H1 (cell line): ENCODE measurements at regions not wholly inside any gene's neighbourhood (a gene's known extent, or its start where the extent isn't known, plus 50 kb on each side); places are given as distances from the start of the nearest gene placed in this dataset.

Experiments used
- ATF2 ChIP-seq: IDR thresholded peaks from 2 replicates; pipeline ENCODE4 v1.6.1; 2012; ENCODE audit warnings: low read length, inconsistent platforms
- CHD2 ChIP-seq: IDR thresholded peaks from 2 replicates; pipeline ENCODE4 v1.6.1; 2012; ENCODE audit warnings: low read length, improper control_type of control experiment
- KDM4A ChIP-seq: IDR thresholded peaks from one replicate; pipeline ENCODE4 v1.7.1; 2012; ENCODE audit warnings: low read depth, mild to moderate bottlenecking, moderate library complexity, low read length, inconsistent platforms; ENCODE audit not compliant: severe bottlenecking
- MAX ChIP-seq: IDR thresholded peaks from 2 replicates; pipeline ENCODE4 v1.6.1; 2012; ENCODE audit warnings: inconsistent platforms
- POLR2A ChIP-seq, 2 experiments: IDR thresholded peaks; 1 replicate in 1 of 2; 2 replicates in 1 of 2; pipeline ENCODE4 v1.6.1; 2011; ENCODE audit warnings: low read depth in 2 of 2, low read length in 2 of 2, mild to moderate bottlenecking in 2 of 2; ENCODE audit errors: control extremely low read depth in 1 of 2
- POU5F1 ChIP-seq: IDR thresholded peaks from 2 replicates; pipeline ENCODE4 v1.6.1; 2011; ENCODE audit warnings: low read depth, mild to moderate bottlenecking, low read length, moderate library complexity
- RFX5 ChIP-seq: IDR thresholded peaks from 2 replicates; pipeline ENCODE4 v1.6.1; 2011; ENCODE audit warnings: low read depth, low read length, improper control_type of control experiment, borderline replicate concordance
- SP1 ChIP-seq: IDR thresholded peaks from 2 replicates; pipeline ENCODE4 v1.6.1; 2011; ENCODE audit warnings: low read depth, low read length
- YY1 ChIP-seq: IDR thresholded peaks from 2 replicates; pipeline ENCODE4 v1.6.1; 2011; ENCODE audit warnings: low read depth, mild to moderate bottlenecking, low read length

- TF ChIP-seq POLR2A (IDR thresholded peaks at IDR 0.05; ENCODE audit: control extremely low read depth in 1 of 2, low read depth in 2 of 2, low read length in 2 of 2) (no peak), YY1 (no peak), ATF2 (no peak), KDM4A (no peak), SP1 (no peak), POU5F1 (no peak), RFX5 (no peak), CHD2 (no peak), MAX (no peak)
- TF ChIP-seq, all 59 proteins: peak for 0
These were observed 64.7 kb downstream of the HYCC1 start (continued) for GRCh38 chr7:22949221-22949620.
